Activated T-cell treated with anti-CD3 and anti-CD28 coated beads for 4 hours (primary cell): ENCODE measurements at regions not wholly inside any gene's neighbourhood (a gene's known extent, or its start where the extent isn't known, plus 50 kb on each side); places are given as distances from the start of the nearest gene placed in this dataset.
"Not testable (repeated sequence)": the region's sequence is repeated elsewhere in the genome, so short reads cannot be mapped to it uniquely, and the experiment has no call there.

Experiments used
- DNase-seq: peaks from one replicate; pipeline ENCODE4 v3.0.0-alpha.2; 2020

- DNase-seq: no peak
Observed at GRCh38 chr6:137788248-137788647, 78.8 kb upstream of the TNFAIP3 start.

- DNase-seq: no peak
Observed at GRCh38 chr6:137791281-137792159, 75.5 kb upstream of the TNFAIP3 start.

GRCh38 chr6:137792160-137793033 lies 74.7 kb upstream of the TNFAIP3 start:
- DNase-seq: no peak

- no peak for DNase-seq
Observed at GRCh38 chr6:137793805-137794515, 73.1 kb upstream of the TNFAIP3 start.

GRCh38 chr6:137794516-137795201 lies 72.4 kb upstream of the TNFAIP3 start:
- DNase-seq: no peak

- no peak for DNase-seq
Observed at GRCh38 chr6:137795501-137795900, 71.6 kb upstream of the TNFAIP3 start.

- DNase-seq: no peak
Observed at GRCh38 chr6:137798261-137798660, 68.8 kb upstream of the TNFAIP3 start.

- DNase-seq: no peak
Observed at GRCh38 chr6:137798846-137799245, 68.2 kb upstream of the TNFAIP3 start.

GRCh38 chr6:137799950-137800568 lies 67.0 kb upstream of the TNFAIP3 start:
- peak; percentile 61 for DNase-seq

GRCh38 chr6:137800762-137801161 lies 66.3 kb upstream of the TNFAIP3 start:
- no peak for DNase-seq

GRCh38 chr6:137801352-137802114 lies 65.5 kb upstream of the TNFAIP3 start:
- no peak for DNase-seq

- DNase-seq: no peak
Observed at GRCh38 chr6:137802408-137803182, 64.5 kb upstream of the TNFAIP3 start.

GRCh38 chr6:137804637-137805036 lies 62.4 kb upstream of the TNFAIP3 start:
- DNase-seq: no peak

- DNase-seq: no peak
Observed at GRCh38 chr6:137805622-137806021, 61.4 kb upstream of the TNFAIP3 start.

GRCh38 chr6:137806914-137807682 lies 60.0 kb upstream of the TNFAIP3 start:
- no peak for DNase-seq

- DNase-seq: no peak
Observed at GRCh38 chr6:137808191-137808590, 58.9 kb upstream of the TNFAIP3 start.

GRCh38 chr6:137808836-137809315 lies 58.2 kb upstream of the TNFAIP3 start:
- DNase-seq: no peak

GRCh38 chr6:137809895-137810553 lies 57.0 kb upstream of the TNFAIP3 start:
- DNase-seq: not testable (repeated sequence)

- DNase-seq: no peak
Observed at GRCh38 chr6:137810554-137811120, 56.4 kb upstream of the TNFAIP3 start.
